A673 (cell line): ENCODE measurements at regions not wholly inside any gene's neighbourhood (a gene's known extent, or its start where the extent isn't known, plus 50 kb on each side); places are given as distances from the start of the nearest gene placed in this dataset.

Experiments used
- CTCF ChIP-seq: fragments of 300-800, 200-600 bp; sonication (generic); conservative IDR thresholded peaks from 2 replicates; pipeline ENCODE4 v1.5.1; 2017; ENCODE audit warnings: low read depth, mild to moderate bottlenecking, antibody characterized with exemption, low read length, moderate library complexity, mixed read lengths
- EZH2 ChIP-seq: fragments of 200-600 bp; sonication (generic); IDR thresholded peaks from 2 replicates; pipeline ENCODE4 v1.6.1; 2017; ENCODE audit warnings: borderline replicate concordance, low read depth, mild to moderate bottlenecking, mixed read lengths, antibody characterized with exemption, low read length; ENCODE audit not compliant: poor library complexity, severe bottlenecking

- no peak for TF ChIP-seq CTCF
- no peak for TF ChIP-seq EZH2
Observed at GRCh38 chr2:14454202-14454601, 178.3 kb upstream of the LRATD1 start.
